DND-41 (cell line): ENCODE measurements at regions not wholly inside any gene's neighbourhood (a gene's known extent, or its start where the extent isn't known, plus 50 kb on each side); places are given as distances from the start of the nearest gene placed in this dataset.
"Not testable (repeated sequence)": the region's sequence is repeated elsewhere in the genome, so short reads cannot be mapped to it uniquely, and the experiment has no call there.

Experiments used
- ATAC-seq: fragments of 200-7000 bp; cut with Tn5 transposase; 3 replicates; pipeline ENCODE4 v1.9.1; 2021; ENCODE audit warnings: low read depth; ENCODE audit not compliant: insufficient read depth
- DNase-seq: peaks from one replicate; pipeline ENCODE4 v3.0.0-alpha.2; 2020
- H2AFZ ChIP-seq: 2 replicates; pipeline ENCODE4 v1.6.0; 2012; ENCODE audit warnings: low read depth, low read length
- H3K27ac ChIP-seq: 2 replicates; pipeline ENCODE4 v1.5.1; 2012; ENCODE audit warnings: low read length, inconsistent platforms
- H3K27me3 ChIP-seq: fragments of 200-600 bp; sonication (generic); 2 replicates; pipeline ENCODE4 v1.6.0; 2012; ENCODE audit warnings: low read length, mild to moderate bottlenecking, inconsistent platforms; ENCODE audit not compliant: insufficient read depth, poor library complexity
- H3K36me3 ChIP-seq: 2 replicates; pipeline ENCODE4 v1.5.1; 2012; ENCODE audit warnings: low read length, inconsistent platforms; ENCODE audit not compliant: insufficient read depth
- H3K4me1 ChIP-seq: 2 replicates; pipeline ENCODE4 v1.5.1; 2012; ENCODE audit warnings: mild to moderate bottlenecking, low read length; ENCODE audit not compliant: insufficient read depth
- H3K4me2 ChIP-seq: 2 replicates; pipeline ENCODE4 v1.6.0; 2012; ENCODE audit warnings: mild to moderate bottlenecking, moderate library complexity, low read length, inconsistent platforms; ENCODE audit not compliant: insufficient read depth
- H3K4me3 ChIP-seq, 2 experiments: fragments of 200-600 bp in 1 of 2; shearing (Covaris generic) in 1 of 2; 2 replicates each; pipeline ENCODE4 v1.5.1; 2012 to 2016; ENCODE audit warnings: inconsistent platforms in 2 of 2, low read length in 2 of 2, mild to moderate bottlenecking in 2 of 2, low read depth in 1 of 2, moderate library complexity in 1 of 2
- H3K79me2 ChIP-seq: 2 replicates; pipeline ENCODE4 v1.6.0; 2012; ENCODE audit warnings: low read length, inconsistent platforms; ENCODE audit not compliant: insufficient read depth
- H3K9ac ChIP-seq: 2 replicates; pipeline ENCODE4 v1.6.0; 2012; ENCODE audit warnings: low read depth, mild to moderate bottlenecking, inconsistent platforms, low read length, moderate library complexity
- H3K9me3 ChIP-seq: 2 replicates; pipeline ENCODE4 v1.5.1; 2012; ENCODE audit warnings: low read length, moderate library complexity, mild to moderate bottlenecking, inconsistent platforms; ENCODE audit not compliant: insufficient read depth, severe bottlenecking
- H4K20me1 ChIP-seq: 2 replicates; pipeline ENCODE4 v1.6.0; 2012; ENCODE audit warnings: low read length; ENCODE audit not compliant: insufficient read depth
- EZH2 ChIP-seq: IDR thresholded peaks from 3 replicates; pipeline ENCODE4 v1.6.1; 2012; ENCODE audit warnings: borderline replicate concordance, low read depth, mild to moderate bottlenecking, moderate library complexity, low read length, inconsistent platforms; ENCODE audit not compliant: severe bottlenecking
- TF ChIP-seq, protein P1 (sequence below): IDR thresholded peaks from 2 replicates; pipeline ENCODE4 v1.5.1; 2012; ENCODE audit warnings: borderline replicate concordance, low read length, moderate library complexity, mild to moderate bottlenecking; ENCODE audit not compliant: poor library complexity, severe bottlenecking; ENCODE audit errors: extremely low read depth

- no peak overlapping the region for H3K4me2 ChIP-seq
- H3K9ac ChIP-seq = no peak overlapping the region
- H3K27me3 ChIP-seq = no peaks in the 10 kb centered on the region
- no peaks in the 10 kb centered on the region for H3K4me1 ChIP-seq
- DNase-seq (no peak), ATAC-seq (no peak)
- H3K79me2 ChIP-seq = no peaks in the 10 kb centered on the region
- no peak overlapping the region for H3K27ac ChIP-seq
- no peaks in the 10 kb centered on the region for H3K36me3 ChIP-seq
- no peak overlapping the region for H3K4me3 ChIP-seq
- no peaks in the 10 kb centered on the region for H3K9me3 ChIP-seq
- TF ChIP-seq, protein P1, sequence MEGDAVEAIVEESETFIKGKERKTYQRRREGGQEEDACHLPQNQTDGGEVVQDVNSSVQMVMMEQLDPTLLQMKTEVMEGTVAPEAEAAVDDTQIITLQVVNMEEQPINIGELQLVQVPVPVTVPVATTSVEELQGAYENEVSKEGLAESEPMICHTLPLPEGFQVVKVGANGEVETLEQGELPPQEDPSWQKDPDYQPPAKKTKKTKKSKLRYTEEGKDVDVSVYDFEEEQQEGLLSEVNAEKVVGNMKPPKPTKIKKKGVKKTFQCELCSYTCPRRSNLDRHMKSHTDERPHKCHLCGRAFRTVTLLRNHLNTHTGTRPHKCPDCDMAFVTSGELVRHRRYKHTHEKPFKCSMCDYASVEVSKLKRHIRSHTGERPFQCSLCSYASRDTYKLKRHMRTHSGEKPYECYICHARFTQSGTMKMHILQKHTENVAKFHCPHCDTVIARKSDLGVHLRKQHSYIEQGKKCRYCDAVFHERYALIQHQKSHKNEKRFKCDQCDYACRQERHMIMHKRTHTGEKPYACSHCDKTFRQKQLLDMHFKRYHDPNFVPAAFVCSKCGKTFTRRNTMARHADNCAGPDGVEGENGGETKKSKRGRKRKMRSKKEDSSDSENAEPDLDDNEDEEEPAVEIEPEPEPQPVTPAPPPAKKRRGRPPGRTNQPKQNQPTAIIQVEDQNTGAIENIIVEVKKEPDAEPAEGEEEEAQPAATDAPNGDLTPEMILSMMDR = no peak
- no peak for TF ChIP-seq EZH2
- H4K20me1 ChIP-seq = no peaks in the 10 kb centered on the region
- no peak overlapping the region for H2AFZ ChIP-seq
These were observed 590.2 kb upstream of the SPRY2 start for GRCh38 chr13:80931118-80931517.

- Histone ChIP-seq H2AFZ (no peak overlapping the region), H3K36me3 (no peaks in the 10 kb centered on the region), H3K27ac (no peak overlapping the region), H3K27me3 (no peaks in the 10 kb centered on the region), H3K9ac (no peak overlapping the region), H3K79me2 (no peaks in the 10 kb centered on the region), H3K4me2 (no peak overlapping the region), H3K4me3 (no peak overlapping the region), H3K4me1 (no peaks in the 10 kb centered on the region), H4K20me1 (no peaks in the 10 kb centered on the region), H3K9me3 (no peaks in the 10 kb centered on the region)
- TF ChIP-seq EZH2 = no peak
- TF ChIP-seq, protein P1 = no peak
- ATAC-seq (no peak), DNase-seq (no peak)
These were observed 587.3 kb upstream of the SPRY2 start for GRCh38 chr13:80928241-80928640.

GRCh38 chr13:80926024-80926423 is 585.1 kb upstream of the SPRY2 start:
- H3K36me3 ChIP-seq, H2AFZ ChIP-seq, H3K9ac ChIP-seq, H3K27ac ChIP-seq, H3K79me2 ChIP-seq, ATAC-seq, H3K4me1 ChIP-seq, H3K4me3 ChIP-seq, H3K9me3 ChIP-seq, H3K27me3 ChIP-seq, H4K20me1 ChIP-seq, DNase-seq, H3K4me2 ChIP-seq: not testable (repeated sequence)

DNA sequence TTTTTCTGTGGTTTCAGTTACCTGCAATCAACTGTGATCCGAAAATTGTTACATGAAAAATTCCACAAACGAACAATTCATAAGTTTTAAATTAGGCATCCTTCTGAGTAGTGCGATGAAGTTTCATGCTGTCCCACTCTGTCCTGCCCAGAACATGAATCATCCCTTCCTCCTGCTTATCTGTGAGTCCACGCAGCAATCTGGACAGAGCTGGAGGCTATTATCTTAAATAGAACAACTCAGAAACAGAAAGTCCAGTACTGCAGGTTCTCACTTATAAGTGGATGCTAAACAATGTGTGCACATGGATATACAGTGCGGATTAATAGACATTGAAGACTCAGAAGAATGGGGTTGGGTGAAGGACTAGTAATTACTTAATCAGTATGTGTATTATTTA is 583.7 kb upstream of the SPRY2 start:
- TF ChIP-seq, protein P1 = no peak
- no peak for TF ChIP-seq EZH2
- Histone ChIP-seq H4K20me1 (no peaks in the 10 kb centered on the region), H3K79me2 (no peaks in the 10 kb centered on the region), H3K4me2 (no peak overlapping the region), H3K27ac (no peak overlapping the region), H3K4me3 (no peak overlapping the region), H3K36me3 (no peaks in the 10 kb centered on the region), H3K9ac (no peak overlapping the region), H3K9me3 (no peaks in the 10 kb centered on the region), H3K4me1 (no peaks in the 10 kb centered on the region), H3K27me3 (no peaks in the 10 kb centered on the region), H2AFZ (no peak overlapping the region)
- DNase-seq = no peak
- ATAC-seq = no peak
